K562 (cell line): ENCODE measurements at regions not wholly inside any gene's neighbourhood (a gene's known extent, or its start where the extent isn't known, plus 50 kb on each side); places are given as distances from the start of the nearest gene placed in this dataset.

Source experiments
- ATAC-seq: fragments of 200-7000 bp; cut with Tn5 transposase; 3 replicates; pipeline ENCODE4 v1.9.1; 2020; ENCODE audit warnings: moderate library complexity
- BruUV-seq: library from RNA; stranded (reverse); fragments of 400-500 nt; replicated peaks from 2 replicates; lab custom pipeline; 2021; lab: Mats Ljungman, UMichigan
- CTCF ChIA-PET: fragments of 300-600 bp; formaldehyde crosslinking; extraction: SDS; loops from one replicate; lab custom pipeline; 2021; ENCODE audit warnings: low intra/inter-chr PET ratio; lab: Yijun Ruan, JAX
- POLR2A ChIA-PET: fragments of 300-600, 350-650 bp; sonication (Branson Sonifier 250); formaldehyde crosslinking; extraction: SDS; loops from one replicate; lab custom pipeline; 2021; ENCODE audit warnings: antibody characterized with exemption, inconsistent platforms; lab: Yijun Ruan, JAX
- DNase-seq, 4 experiments: peaks; one replicate each; pipeline versions ENCODE4 v3.0.0 to v3.0.0-alpha.2; 2011 to 2018; ENCODE audit warnings: low spot score in 3 of 4, mixed read lengths in 3 of 4; ENCODE audit errors: extremely low read depth in 1 of 4
- FAIRE-seq: peaks from 2 replicates; lab custom pipeline; 2011; peaks lifted over from hg19 to GRCh38; lab: Jason Lieb, UNC
- H2AFZ ChIP-seq: 2 replicates; pipeline ENCODE4 v1.6.0; 2011; ENCODE audit warnings: low read depth, low read length, control low read depth, inconsistent platforms
- H3K27ac ChIP-seq: fragments of 200-600 bp; 3 replicates; pipeline ENCODE4 v1.8.0; 2011; ENCODE audit warnings: low read depth, mild to moderate bottlenecking, control low read depth, inconsistent platforms, low read length, moderate library complexity, mixed read lengths; ENCODE audit errors: extremely low read depth
- H3K27me3 ChIP-seq, 2 experiments: fragments of 300-600 bp in 1 of 2; 2 replicates in 1 of 2; 3 replicates in 1 of 2; pipeline versions ENCODE4 v1.6.0 to v1.8.0; 2011; ENCODE audit warnings: inconsistent platforms in 2 of 2, low read length in 2 of 2, mild to moderate bottlenecking in 1 of 2, mixed read lengths in 1 of 2, moderate library complexity in 1 of 2; ENCODE audit not compliant: control insufficient read depth in 2 of 2, insufficient read depth in 2 of 2
- H3K36me3 ChIP-seq: fragments of 300-600 bp; 3 replicates; pipeline ENCODE4 v1.8.0; 2011; ENCODE audit warnings: mild to moderate bottlenecking, low read length, inconsistent platforms; ENCODE audit not compliant: control insufficient read depth, insufficient read depth
- H3K4me1 ChIP-seq, 2 experiments: fragments of 200-600 bp in 1 of 2; replicated peaks in 1 of 2; 2 replicates in 1 of 2; 3 replicates in 1 of 2; pipeline versions ENCODE4 v1.5.1 to v1.8.0; 2011; ENCODE audit warnings: inconsistent platforms in 2 of 2, low read length in 2 of 2, mild to moderate bottlenecking in 1 of 2, mixed read lengths in 1 of 2, moderate library complexity in 1 of 2; ENCODE audit not compliant: control insufficient read depth in 2 of 2, insufficient read depth in 2 of 2
- H3K4me2 ChIP-seq: 2 replicates; pipeline ENCODE4 v1.6.1; 2011; ENCODE audit warnings: low read length, control low read depth, inconsistent platforms, mixed read lengths; ENCODE audit not compliant: insufficient read depth
- H3K4me3 ChIP-seq: fragments of 200-600 bp; sonication (generic), shearing (Covaris generic); 2 replicates; pipeline ENCODE4 v1.5.1; 2016; ENCODE audit warnings: control low read depth, inconsistent platforms
- H3K79me2 ChIP-seq: fragments of 200-600 bp; 3 replicates; pipeline ENCODE4 v1.8.0; 2011; ENCODE audit warnings: low read length, inconsistent platforms; ENCODE audit not compliant: control insufficient read depth, insufficient read depth
- H3K9ac ChIP-seq, 2 experiments: 2 replicates each; pipeline versions ENCODE4 v1.6.0 to v1.6.1; 2011; ENCODE audit warnings: low read depth in 2 of 2, low read length in 2 of 2, control low read depth in 1 of 2, inconsistent platforms in 1 of 2, mild to moderate bottlenecking in 1 of 2, mixed read lengths in 1 of 2; ENCODE audit not compliant: insufficient read depth in 1 of 2
- H3K9me1 ChIP-seq: one replicate; pipeline ENCODE4 v1.6.0; 2011; ENCODE audit warnings: inconsistent platforms, mild to moderate bottlenecking, low read length, moderate library complexity; ENCODE audit not compliant: control insufficient read depth, insufficient read depth
- H3K9me3 ChIP-seq: replicated peaks from 2 replicates; pipeline ENCODE4 v1.5.1; 2011; ENCODE audit warnings: low read depth, low read length, inconsistent platforms; ENCODE audit not compliant: control insufficient read depth, insufficient read depth
- H4K20me1 ChIP-seq: replicated peaks from 2 replicates; pipeline ENCODE4 v1.6.1; 2011; ENCODE audit warnings: low read length, inconsistent platforms, mixed read lengths; ENCODE audit not compliant: control insufficient read depth, insufficient read depth
- ELF1 ChIP-seq: fragments of 200-800 bp; sonication (Bioruptor generic); IDR thresholded peaks from 2 replicates; pipeline ENCODE4 v1.6.1; 2016; ENCODE audit warnings: missing genetic modification characterization, missing compliant biosample characterization
- HDAC6 ChIP-seq: IDR thresholded peaks from 2 replicates; pipeline ENCODE4 v1.6.1; 2012; ENCODE audit warnings: low read depth, mild to moderate bottlenecking, control low read depth, inconsistent platforms, low read length, moderate library complexity
- HMG20B ChIP-seq: fragments of 250-450 bp; sonication (Bioruptor Pico); IDR thresholded peaks from 2 replicates; pipeline ENCODE4 v1.5.0; 2021; ENCODE audit warnings: mild to moderate bottlenecking
- TAF7 ChIP-seq: fragments of 450-650 bp; IDR thresholded peaks from 2 replicates; pipeline ENCODE4 v1.6.1; 2016; ENCODE audit warnings: missing genetic modification characterization, missing compliant biosample characterization
- ZKSCAN1 ChIP-seq: fragments of 150-350 bp; IDR thresholded peaks from 2 replicates; pipeline ENCODE4 v1.6.1; 2016; ENCODE audit warnings: low read depth, low read length
- ZNF408 ChIP-seq: fragments of 250-450 bp; sonication (Bioruptor Pico); IDR thresholded peaks from 2 replicates; pipeline ENCODE4 v1.4.0; 2020; ENCODE audit warnings: low read depth, mild to moderate bottlenecking, moderate library complexity
- ZNF75A ChIP-seq: fragments of 450-650 bp; formaldehyde crosslinking; IDR thresholded peaks from 2 replicates; pipeline ENCODE4 v1.4.0; 2020; ENCODE audit warnings: mild to moderate bottlenecking
- WGBS: fragments of 100-300 bp; shearing (Covaris generic); methylation state at CpG from one replicate; pipeline ENCODE4 v1.1.6; 2016; ENCODE audit warnings: low coverage, mixed read lengths; ENCODE audit not compliant: insufficient coverage; ENCODE audit errors: missing lambda C conversion rate; 5-methylcytosine and 5-hydroxymethylcytosine counted together
- in situ Hi-C: fragments of 300-500 bp; cut with MboI; formaldehyde crosslinking; loops from 4 replicates; pipeline ENCODE4 v1.15.0; 2018; ENCODE audit warnings: inconsistent platforms, mixed read lengths
- intact Hi-C: fragments of 100-400 bp; cut with micrococcal nuclease; formaldehyde crosslinking; loops from 2 replicates; pipeline ENCODE4 v1.14.2; 2022
- TF ChIP-seq, protein P1 (sequence below): IDR thresholded peaks from 3 replicates; pipeline ENCODE4 v1.6.1; 2011; ENCODE audit warnings: borderline replicate concordance, mild to moderate bottlenecking; ENCODE audit not compliant: insufficient read length, insufficient read depth
- TF ChIP-seq, protein P2 (sequence below): fragments of 250-450 bp; sonication (Bioruptor Pico); IDR thresholded peaks from 2 replicates; pipeline ENCODE4 v1.4.0; 2020

DNA sequence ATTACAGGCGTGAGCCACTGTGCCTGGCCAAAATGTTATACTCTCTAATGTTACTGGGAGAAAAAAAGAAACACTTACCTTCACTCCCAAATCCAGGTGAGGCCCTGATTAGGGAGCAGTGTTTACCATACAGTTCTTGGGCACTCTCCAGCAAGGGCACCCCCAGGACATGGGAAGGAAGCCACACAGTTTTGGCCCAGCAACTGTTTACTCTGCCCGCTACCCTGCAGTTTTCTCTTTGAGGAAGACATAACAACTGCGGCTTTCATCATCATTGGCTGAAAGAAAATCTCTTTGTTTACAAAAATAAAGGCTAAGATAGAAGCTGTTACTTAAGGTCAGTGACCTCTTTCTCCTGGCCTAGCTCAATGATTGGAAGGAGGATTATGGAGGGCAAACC, 145.5 kb upstream of the DUSP21 start:
- ATAC-seq (no peak), FAIRE-seq (no peak), DNase-seq (no peak)
- no peaks in the 10 kb centered on the region for H3K9me1 ChIP-seq
- no peaks in the 10 kb centered on the region for H3K27me3 ChIP-seq
- H3K9ac ChIP-seq: no peak overlapping the region
- TF ChIP-seq TAF7 (tag) (no peak), ZNF75A (CRISPR knock-in tag) (no peak), HDAC6 (no peak)
- TF ChIP-seq, protein P1, sequence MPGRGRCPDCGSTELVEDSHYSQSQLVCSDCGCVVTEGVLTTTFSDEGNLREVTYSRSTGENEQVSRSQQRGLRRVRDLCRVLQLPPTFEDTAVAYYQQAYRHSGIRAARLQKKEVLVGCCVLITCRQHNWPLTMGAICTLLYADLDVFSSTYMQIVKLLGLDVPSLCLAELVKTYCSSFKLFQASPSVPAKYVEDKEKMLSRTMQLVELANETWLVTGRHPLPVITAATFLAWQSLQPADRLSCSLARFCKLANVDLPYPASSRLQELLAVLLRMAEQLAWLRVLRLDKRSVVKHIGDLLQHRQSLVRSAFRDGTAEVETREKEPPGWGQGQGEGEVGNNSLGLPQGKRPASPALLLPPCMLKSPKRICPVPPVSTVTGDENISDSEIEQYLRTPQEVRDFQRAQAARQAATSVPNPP: no peak
- H3K9me3 ChIP-seq: no peaks in the 10 kb centered on the region
- H3K36me3 ChIP-seq: no peaks in the 10 kb centered on the region
- H3K4me1 ChIP-seq: no peaks in the 10 kb centered on the region
- H3K27ac ChIP-seq: no peak overlapping the region
- no TSS peak for BruUV-seq
- no peaks in the 10 kb centered on the region for H3K79me2 ChIP-seq
- ChIA-PET CTCF (no interaction called here), POLR2A (interaction anchor here (0.6 kb wide), 1 partner anchor 11 kb away, joined by 3 read pairs; no protein-coding TSS in a partner anchor)
- WGBS: 63% methylated on average over 3 of the region's 3 CpGs
- no peak overlapping the region for H3K4me3 ChIP-seq
- in situ Hi-C loops (no loop called here), intact Hi-C loops (no loop called here)
- no peak overlapping the region for H2AFZ ChIP-seq
- H4K20me1 ChIP-seq: no peaks in the 10 kb centered on the region
- H3K4me2 ChIP-seq: no peak overlapping the region

DNA sequence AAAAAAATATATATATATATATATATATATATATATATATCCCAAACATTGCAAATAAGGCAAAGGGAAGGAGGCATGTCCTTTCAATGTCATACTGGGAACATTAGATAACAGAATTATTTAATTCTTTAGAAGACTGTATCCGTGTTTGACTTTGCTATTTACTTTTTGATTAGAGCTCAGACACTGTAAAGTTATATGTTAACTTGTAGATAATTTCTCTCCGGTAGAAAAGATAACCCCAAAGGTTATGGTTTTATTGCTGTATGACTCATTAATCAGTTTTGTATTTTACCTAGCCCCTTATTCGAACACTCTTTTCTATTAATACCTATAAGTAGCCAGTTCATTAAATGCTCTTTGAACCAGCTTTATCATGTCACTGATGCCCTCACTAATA, 150.6 kb upstream of the DUSP21 start:
- no peak overlapping the region for H2AFZ ChIP-seq
- 8% methylated on average over 3 of the region's 3 CpGs for WGBS
- H3K27me3 ChIP-seq: no peaks in the 10 kb centered on the region
- DNase-seq (no peak), FAIRE-seq (no peak), ATAC-seq (no peak)
- intact Hi-C loops: no loop called here
- H3K9me3 ChIP-seq: no peaks in the 10 kb centered on the region
- POLR2A ChIA-PET: no interaction called here
- H3K4me1 ChIP-seq: no peaks in the 10 kb centered on the region
- no peak overlapping the region for H3K27ac ChIP-seq
- H3K4me2 ChIP-seq: no peak overlapping the region
- H3K79me2 ChIP-seq: no peaks in the 10 kb centered on the region
- H4K20me1 ChIP-seq: no peaks in the 10 kb centered on the region
- no TSS peak for BruUV-seq
- H3K9ac ChIP-seq: no peak overlapping the region
- H3K4me3 ChIP-seq: no peak overlapping the region
- no peaks in the 10 kb centered on the region for H3K36me3 ChIP-seq
- CTCF ChIA-PET: no interaction called here
- no peaks in the 10 kb centered on the region for H3K9me1 ChIP-seq
- in situ Hi-C loops: no loop called here
- TF ChIP-seq HMG20B (CRISPR knock-in tag) (no peak), ZNF408 (CRISPR knock-in tag) (no peak), ELF1 (tag) (no peak), ZKSCAN1 (no peak)
- TF ChIP-seq, protein P2, sequence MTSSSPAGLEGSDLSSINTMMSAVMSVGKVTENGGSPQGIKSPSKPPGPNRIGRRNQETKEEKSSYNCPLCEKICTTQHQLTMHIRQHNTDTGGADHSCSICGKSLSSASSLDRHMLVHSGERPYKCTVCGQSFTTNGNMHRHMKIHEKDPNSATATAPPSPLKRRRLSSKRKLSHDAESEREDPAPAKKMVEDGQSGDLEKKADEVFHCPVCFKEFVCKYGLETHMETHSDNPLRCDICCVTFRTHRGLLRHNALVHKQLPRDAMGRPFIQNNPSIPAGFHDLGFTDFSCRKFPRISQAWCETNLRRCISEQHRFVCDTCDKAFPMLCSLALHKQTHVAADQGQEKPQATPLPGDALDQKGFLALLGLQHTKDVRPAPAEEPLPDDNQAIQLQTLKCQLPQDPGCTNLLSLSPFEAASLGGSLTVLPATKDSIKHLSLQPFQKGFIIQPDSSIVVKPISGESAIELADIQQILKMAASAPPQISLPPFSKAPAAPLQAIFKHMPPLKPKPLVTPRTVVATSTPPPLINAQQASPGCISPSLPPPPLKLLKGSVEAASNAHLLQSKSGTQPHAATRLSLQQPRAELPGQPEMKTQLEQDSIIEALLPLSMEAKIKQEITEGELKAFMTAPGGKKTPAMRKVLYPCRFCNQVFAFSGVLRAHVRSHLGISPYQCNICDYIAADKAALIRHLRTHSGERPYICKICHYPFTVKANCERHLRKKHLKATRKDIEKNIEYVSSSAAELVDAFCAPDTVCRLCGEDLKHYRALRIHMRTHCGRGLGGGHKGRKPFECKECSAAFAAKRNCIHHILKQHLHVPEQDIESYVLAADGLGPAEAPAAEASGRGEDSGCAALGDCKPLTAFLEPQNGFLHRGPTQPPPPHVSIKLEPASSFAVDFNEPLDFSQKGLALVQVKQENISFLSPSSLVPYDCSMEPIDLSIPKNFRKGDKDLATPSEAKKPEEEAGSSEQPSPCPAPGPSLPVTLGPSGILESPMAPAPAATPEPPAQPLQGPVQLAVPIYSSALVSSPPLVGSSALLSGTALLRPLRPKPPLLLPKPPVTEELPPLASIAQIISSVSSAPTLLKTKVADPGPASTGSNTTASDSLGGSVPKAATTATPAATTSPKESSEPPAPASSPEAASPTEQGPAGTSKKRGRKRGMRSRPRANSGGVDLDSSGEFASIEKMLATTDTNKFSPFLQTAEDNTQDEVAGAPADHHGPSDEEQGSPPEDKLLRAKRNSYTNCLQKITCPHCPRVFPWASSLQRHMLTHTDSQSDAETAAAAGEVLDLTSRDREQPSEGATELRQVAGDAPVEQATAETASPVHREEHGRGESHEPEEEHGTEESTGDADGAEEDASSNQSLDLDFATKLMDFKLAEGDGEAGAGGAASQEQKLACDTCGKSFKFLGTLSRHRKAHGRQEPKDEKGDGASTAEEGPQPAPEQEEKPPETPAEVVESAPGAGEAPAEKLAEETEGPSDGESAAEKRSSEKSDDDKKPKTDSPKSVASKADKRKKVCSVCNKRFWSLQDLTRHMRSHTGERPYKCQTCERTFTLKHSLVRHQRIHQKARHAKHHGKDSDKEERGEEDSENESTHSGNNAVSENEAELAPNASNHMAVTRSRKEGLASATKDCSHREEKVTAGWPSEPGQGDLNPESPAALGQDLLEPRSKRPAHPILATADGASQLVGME (CRISPR knock-in tag): no peak
